ENCODE measurements at regions not wholly inside any gene's neighbourhood (a gene's known extent, or its start where the extent isn't known, plus 50 kb on each side); places are given as distances from the start of the nearest gene placed in this dataset.

- Histone ChIP-seq H3K36me3 (ENCODE audit: insufficient read depth, low read length) (no peaks in the 10 kb centered on the region), H3K79me2 (ENCODE audit: control insufficient read depth, insufficient read depth, low read length, unreplicated experiment) (no peaks in the 10 kb centered on the region), H2AFZ (ENCODE audit: low read length, unreplicated experiment) (peak overlapping the region; percentile 39), H3K4me1 (ENCODE audit: control insufficient read depth, insufficient read depth, low read length, unreplicated experiment) (peaks cover 15% of the 10 kb centered on the region), H3K27me3 (ENCODE audit: insufficient read depth, low read length) (no peaks in the 10 kb centered on the region), H3K27ac (ENCODE audit: low read depth, low read length) (peak overlapping the region; percentile 65; the same call in 1 of the 2 replicates), H3K4me3 (ENCODE audit: low read depth, low read length) (no peak overlapping the region)
Observed at GRCh38 chr12:116433249-116433648, 125.9 kb upstream of the MAP1LC3B2 start.

- no peaks in the 10 kb centered on the region for H3K36me3 ChIP-seq (ENCODE audit: insufficient read depth, low read length)
- H3K27me3 ChIP-seq (ENCODE audit: insufficient read depth, low read length): no peaks in the 10 kb centered on the region
- peak overlapping the region; percentile 65 for H3K27ac ChIP-seq (ENCODE audit: low read depth, low read length)
- peak overlapping the region; percentile 75 for H3K4me3 ChIP-seq (ENCODE audit: low read depth, low read length)
- H3K79me2 ChIP-seq (ENCODE audit: control insufficient read depth, insufficient read depth, low read length, unreplicated experiment): no peaks in the 10 kb centered on the region
- peak overlapping the region; percentile 38 for H2AFZ ChIP-seq (ENCODE audit: low read length, unreplicated experiment)
- H3K4me1 ChIP-seq (ENCODE audit: control insufficient read depth, insufficient read depth, low read length, unreplicated experiment): peaks cover 12% of the 10 kb centered on the region
Observed at GRCh38 chr12:116434155-116435011, 124.8 kb upstream of the MAP1LC3B2 start.

GRCh38 chr12:116435984-116436383, 123.2 kb upstream of the MAP1LC3B2 start:
- H3K4me3 ChIP-seq (ENCODE audit: low read depth, low read length): no peak overlapping the region
- no peak overlapping the region for H3K27ac ChIP-seq (ENCODE audit: low read depth, low read length)
- no peaks in the 10 kb centered on the region for H3K36me3 ChIP-seq (ENCODE audit: insufficient read depth, low read length)
- H2AFZ ChIP-seq (ENCODE audit: low read length, unreplicated experiment): no peak overlapping the region
- H3K27me3 ChIP-seq (ENCODE audit: insufficient read depth, low read length): no peaks in the 10 kb centered on the region
- H3K79me2 ChIP-seq (ENCODE audit: control insufficient read depth, insufficient read depth, low read length, unreplicated experiment): no peaks in the 10 kb centered on the region
- H3K4me1 ChIP-seq (ENCODE audit: control insufficient read depth, insufficient read depth, low read length, unreplicated experiment): peaks cover 12% of the 10 kb centered on the region

GRCh38 chr12:116436561-116437249, 122.5 kb upstream of the MAP1LC3B2 start:
- no peaks in the 10 kb centered on the region for H3K27me3 ChIP-seq (ENCODE audit: insufficient read depth, low read length)
- no peak overlapping the region for H3K4me3 ChIP-seq (ENCODE audit: low read depth, low read length)

GRCh38 chr12:116441292-116441691, 117.9 kb upstream of the MAP1LC3B2 start:
- no peaks in the 10 kb centered on the region for H3K27me3 ChIP-seq (ENCODE audit: insufficient read depth, low read length)
- no peaks in the 10 kb centered on the region for H3K4me1 ChIP-seq (ENCODE audit: control insufficient read depth, insufficient read depth, low read length, unreplicated experiment)
- H3K4me3 ChIP-seq (ENCODE audit: low read depth, low read length): no peak overlapping the region
- no peaks in the 10 kb centered on the region for H3K79me2 ChIP-seq (ENCODE audit: control insufficient read depth, insufficient read depth, low read length, unreplicated experiment)
- no peak overlapping the region for H3K27ac ChIP-seq (ENCODE audit: low read depth, low read length)
- no peak overlapping the region for H2AFZ ChIP-seq (ENCODE audit: low read length, unreplicated experiment)
- H3K36me3 ChIP-seq (ENCODE audit: insufficient read depth, low read length): no peaks in the 10 kb centered on the region

More at GRCh38 chr12:116436561-116437249, 122.5 kb upstream of the MAP1LC3B2 start:
- H3K27ac ChIP-seq (ENCODE audit: low read depth, low read length): no peak overlapping the region
- no peak overlapping the region for H2AFZ ChIP-seq (ENCODE audit: low read length, unreplicated experiment)
- H3K79me2 ChIP-seq (ENCODE audit: control insufficient read depth, insufficient read depth, low read length, unreplicated experiment): no peaks in the 10 kb centered on the region
- H3K36me3 ChIP-seq (ENCODE audit: insufficient read depth, low read length): no peaks in the 10 kb centered on the region
- H3K4me1 ChIP-seq (ENCODE audit: control insufficient read depth, insufficient read depth, low read length, unreplicated experiment): peaks cover 12% of the 10 kb centered on the region

- Histone ChIP-seq H3K79me2 (ENCODE audit: control insufficient read depth, insufficient read depth, low read length, unreplicated experiment) (no peaks in the 10 kb centered on the region), H3K4me1 (ENCODE audit: control insufficient read depth, insufficient read depth, low read length, unreplicated experiment) (no peaks in the 10 kb centered on the region), H3K27ac (ENCODE audit: low read depth, low read length) (no peak overlapping the region), H3K36me3 (ENCODE audit: insufficient read depth, low read length) (no peaks in the 10 kb centered on the region), H2AFZ (ENCODE audit: low read length, unreplicated experiment) (no peak overlapping the region), H3K4me3 (ENCODE audit: low read depth, low read length) (no peak overlapping the region), H3K27me3 (ENCODE audit: insufficient read depth, low read length) (no peaks in the 10 kb centered on the region)
Observed at GRCh38 chr12:116442304-116442703, 116.9 kb upstream of the MAP1LC3B2 start.

- Histone ChIP-seq H2AFZ (ENCODE audit: low read length, unreplicated experiment) (no peak overlapping the region), H3K36me3 (ENCODE audit: insufficient read depth, low read length) (no peaks in the 10 kb centered on the region), H3K27me3 (ENCODE audit: insufficient read depth, low read length) (no peaks in the 10 kb centered on the region), H3K4me3 (ENCODE audit: low read depth, low read length) (no peak overlapping the region), H3K4me1 (ENCODE audit: control insufficient read depth, insufficient read depth, low read length, unreplicated experiment) (no peaks in the 10 kb centered on the region), H3K79me2 (ENCODE audit: control insufficient read depth, insufficient read depth, low read length, unreplicated experiment) (no peaks in the 10 kb centered on the region), H3K27ac (ENCODE audit: low read depth, low read length) (no peak overlapping the region)
Observed at GRCh38 chr12:116442946-116443345, 116.2 kb upstream of the MAP1LC3B2 start.

GRCh38 chr12:116443821-116444589, 115.2 kb upstream of the MAP1LC3B2 start:
- H3K36me3 ChIP-seq (ENCODE audit: insufficient read depth, low read length): no peaks in the 10 kb centered on the region
- H2AFZ ChIP-seq (ENCODE audit: low read length, unreplicated experiment): no peak overlapping the region
- no peak overlapping the region for H3K27ac ChIP-seq (ENCODE audit: low read depth, low read length)
- no peaks in the 10 kb centered on the region for H3K4me1 ChIP-seq (ENCODE audit: control insufficient read depth, insufficient read depth, low read length, unreplicated experiment)
- no peaks in the 10 kb centered on the region for H3K79me2 ChIP-seq (ENCODE audit: control insufficient read depth, insufficient read depth, low read length, unreplicated experiment)
- no peaks in the 10 kb centered on the region for H3K27me3 ChIP-seq (ENCODE audit: insufficient read depth, low read length)
- no peak overlapping the region for H3K4me3 ChIP-seq (ENCODE audit: low read depth, low read length)

GRCh38 chr12:116444590-116444943, 114.6 kb upstream of the MAP1LC3B2 start:
- H3K27me3 ChIP-seq (ENCODE audit: insufficient read depth, low read length): no peaks in the 10 kb centered on the region
- no peak overlapping the region for H2AFZ ChIP-seq (ENCODE audit: low read length, unreplicated experiment)
- H3K79me2 ChIP-seq (ENCODE audit: control insufficient read depth, insufficient read depth, low read length, unreplicated experiment): no peaks in the 10 kb centered on the region
- no peaks in the 10 kb centered on the region for H3K4me1 ChIP-seq (ENCODE audit: control insufficient read depth, insufficient read depth, low read length, unreplicated experiment)
- H3K27ac ChIP-seq (ENCODE audit: low read depth, low read length): no peak overlapping the region
- no peaks in the 10 kb centered on the region for H3K36me3 ChIP-seq (ENCODE audit: insufficient read depth, low read length)
- H3K4me3 ChIP-seq (ENCODE audit: low read depth, low read length): no peak overlapping the region

- Histone ChIP-seq H3K36me3 (ENCODE audit: insufficient read depth, low read length) (no peaks in the 10 kb centered on the region), H3K27me3 (ENCODE audit: insufficient read depth, low read length) (no peaks in the 10 kb centered on the region), H2AFZ (ENCODE audit: low read length, unreplicated experiment) (no peak overlapping the region), H3K4me1 (ENCODE audit: control insufficient read depth, insufficient read depth, low read length, unreplicated experiment) (no peaks in the 10 kb centered on the region), H3K79me2 (ENCODE audit: control insufficient read depth, insufficient read depth, low read length, unreplicated experiment) (no peaks in the 10 kb centered on the region), H3K4me3 (ENCODE audit: low read depth, low read length) (no peak overlapping the region), H3K27ac (ENCODE audit: low read depth, low read length) (no peak overlapping the region)
Observed at GRCh38 chr12:116448165-116448739, 110.9 kb upstream of the MAP1LC3B2 start.

All from ACC112 (cell line).